GM23338 (cell line): ENCODE measurements at regions not wholly inside any gene's neighbourhood (a gene's known extent, or its start where the extent isn't known, plus 50 kb on each side); places are given as distances from the start of the nearest gene placed in this dataset.

ENCODE experiments used
- ATAC-seq: fragments of 200-7000 bp; cut with Tn5 transposase; 3 replicates; pipeline ENCODE4 v1.9.1; 2020
- DNase-seq: peaks from one replicate; pipeline ENCODE4 v3.0.0-alpha.2; 2015; ENCODE audit warnings: low spot score
- H2AFZ ChIP-seq: fragments of 200-600 bp; sonication (generic); 2 replicates; pipeline ENCODE4 v1.8.0; 2016; ENCODE audit warnings: antibody characterized with exemption, mild to moderate bottlenecking, moderate library complexity
- H3F3A ChIP-seq: fragments of 200-600 bp; sonication (generic); replicated peaks from 2 replicates; pipeline ENCODE4 v1.8.0; 2017; ENCODE audit warnings: antibody characterized with exemption, mixed run types, low read depth
- H3K27ac ChIP-seq: fragments of 200-600 bp; sonication (generic); 2 replicates; pipeline ENCODE4 v1.6.1; 2016; ENCODE audit warnings: low read depth
- H3K27me3 ChIP-seq: fragments of 200-600 bp; sonication (generic); 2 replicates; pipeline ENCODE4 v1.8.0; 2016; ENCODE audit warnings: mild to moderate bottlenecking, mixed run types, moderate library complexity; ENCODE audit not compliant: insufficient read depth
- H3K36me3 ChIP-seq: fragments of 200-600 bp; sonication (generic); 2 replicates; pipeline ENCODE4 v1.8.0; 2016; ENCODE audit warnings: mild to moderate bottlenecking; ENCODE audit not compliant: insufficient read depth
- H3K4me1 ChIP-seq: fragments of 200-600 bp; sonication (generic); 2 replicates; pipeline ENCODE4 v1.8.0; 2016; ENCODE audit warnings: mild to moderate bottlenecking, moderate library complexity; ENCODE audit not compliant: insufficient read depth
- H3K4me2 ChIP-seq: fragments of 200-600 bp; sonication (generic); 2 replicates; pipeline ENCODE4 v1.7.1; 2017; ENCODE audit warnings: mixed run types
- H3K4me3 ChIP-seq: fragments of 200-600 bp; sonication (generic); 2 replicates; pipeline ENCODE4 v1.6.1; 2016; ENCODE audit warnings: mixed run types
- H3K79me2 ChIP-seq: fragments of 200-600 bp; sonication (generic); replicated peaks from 2 replicates; pipeline ENCODE4 v1.8.0; 2017; ENCODE audit warnings: mild to moderate bottlenecking; ENCODE audit not compliant: insufficient read depth
- H3K9me2 ChIP-seq: fragments of 200-600 bp; sonication (generic); 2 replicates; pipeline ENCODE4 v1.8.0; 2017; ENCODE audit not compliant: insufficient read depth
- H4K20me1 ChIP-seq: fragments of 200-600 bp; sonication (generic); replicated peaks from 2 replicates; pipeline ENCODE4 v1.8.0; 2017; ENCODE audit warnings: mild to moderate bottlenecking; ENCODE audit not compliant: insufficient read depth
- H3K27ac Mint-ChIP-seq: 2 replicates; pipeline ENCODE4 v1.8.0; 2020; ENCODE audit warnings: inconsistent platforms, mild to moderate bottlenecking, moderate library complexity, mixed read lengths
- H3K27me3 Mint-ChIP-seq: 3 replicates; pipeline ENCODE4 v1.8.0; 2022; ENCODE audit warnings: low read depth, mild to moderate bottlenecking, moderate library complexity, mixed read lengths, inconsistent platforms; ENCODE audit not compliant: insufficient read depth, poor library complexity
- H3K36me3 Mint-ChIP-seq: 3 replicates; pipeline ENCODE4 v1.8.0; 2021; ENCODE audit warnings: low read depth, mild to moderate bottlenecking, inconsistent platforms, moderate library complexity, mixed read lengths
- H3K4me1 Mint-ChIP-seq: 3 replicates; pipeline ENCODE4 v1.8.0; 2020; ENCODE audit warnings: mild to moderate bottlenecking, inconsistent platforms, mixed read lengths
- H3K4me3 Mint-ChIP-seq: 3 replicates; pipeline ENCODE4 v1.8.0; 2021; ENCODE audit warnings: moderate library complexity, mild to moderate bottlenecking, inconsistent platforms, mixed read lengths
- H3K9me3 Mint-ChIP-seq: 3 replicates; pipeline ENCODE4 v1.8.0; 2020; ENCODE audit warnings: moderate library complexity, mild to moderate bottlenecking, inconsistent platforms, mixed read lengths
- CREB1 ChIP-seq: fragments of 250-450 bp; sonication (Bioruptor Pico); IDR thresholded peaks from 2 replicates; pipeline ENCODE4 v1.5.0; 2020; ENCODE audit warnings: low read depth, mild to moderate bottlenecking, moderate library complexity
- EZH2phosphoT487 ChIP-seq: fragments of 200-600 bp; sonication (generic); IDR thresholded peaks from one replicate; pipeline ENCODE4 v1.8.1; 2018; ENCODE audit warnings: antibody characterized with exemption; ENCODE audit not compliant: unreplicated experiment
- JUNB ChIP-seq: IDR thresholded peaks from one replicate; pipeline ENCODE4 v1.6.1; 2016; ENCODE audit warnings: antibody characterized with exemption; ENCODE audit not compliant: unreplicated experiment
- NANOG ChIP-seq: IDR thresholded peaks from 2 replicates; pipeline ENCODE4 v1.6.1; 2016; ENCODE audit warnings: antibody characterized with exemption, borderline replicate concordance
- POLR2AphosphoS5 ChIP-seq: IDR thresholded peaks from 2 replicates; pipeline ENCODE4 v1.6.1; 2016; ENCODE audit warnings: antibody characterized with exemption, low read depth
- ZNF114 ChIP-seq: fragments of 250-450 bp; sonication (Bioruptor Pico); IDR thresholded peaks from 2 replicates; pipeline ENCODE4 v1.5.0; 2020; ENCODE audit warnings: mild to moderate bottlenecking, moderate library complexity
- ZNF331 ChIP-seq: fragments of 250-450 bp; sonication (Bioruptor Pico); IDR thresholded peaks from 2 replicates; pipeline ENCODE4 v1.5.0; 2020; ENCODE audit warnings: low read depth, mild to moderate bottlenecking, moderate library complexity
- TF ChIP-seq, protein P1 (sequence below): fragments of 250-450 bp; sonication (Bioruptor Pico); IDR thresholded peaks from 2 replicates; pipeline ENCODE4 v1.5.0; 2020; ENCODE audit warnings: mild to moderate bottlenecking, moderate library complexity
- TF ChIP-seq, protein P2 (sequence below): IDR thresholded peaks from 2 replicates; pipeline ENCODE4 v1.6.1; 2016; ENCODE audit warnings: antibody characterized with exemption
- TF ChIP-seq, protein P3 (sequence below): IDR thresholded peaks from one replicate; pipeline ENCODE4 v1.6.1; 2018; ENCODE audit warnings: antibody characterized with exemption; ENCODE audit not compliant: unreplicated experiment
- TF ChIP-seq, protein P4 (sequence below), 2 experiments: fragments of 200-600 bp in 1 of 2; sonication (generic) in 1 of 2; conservative IDR thresholded peaks; 2 replicates each; pipeline versions ENCODE4 v1.5.1 to v1.6.1; 2016 to 2017; ENCODE audit warnings: antibody characterized with exemption in 2 of 2, low read depth in 2 of 2, mild to moderate bottlenecking in 2 of 2, moderate library complexity in 1 of 2

DNA sequence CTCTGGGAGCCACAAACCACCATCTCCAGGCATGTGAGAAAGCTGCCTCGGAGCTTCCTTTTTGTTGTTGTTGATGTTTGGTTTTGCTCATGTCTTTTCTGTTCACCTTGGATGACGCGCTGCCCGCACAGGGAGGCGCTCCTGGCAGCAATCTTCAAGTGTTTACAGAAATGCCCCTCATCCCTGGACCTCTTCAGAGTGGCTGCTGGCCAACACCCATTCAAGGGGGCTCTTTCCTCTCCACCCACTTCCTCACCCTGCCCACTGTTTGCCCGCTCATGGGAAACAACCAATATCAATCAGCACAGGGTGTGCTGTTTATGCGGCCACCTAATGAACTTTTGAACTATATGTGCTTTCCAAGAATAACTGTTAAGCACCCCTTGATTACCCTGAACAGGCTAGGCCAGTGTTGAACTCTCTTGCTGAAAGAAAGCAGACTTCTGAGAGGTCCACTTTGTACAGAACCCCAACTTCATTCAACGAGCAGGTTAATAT, 355.1 kb upstream of the CLNK start:
- Histone ChIP-seq H3K27ac (no peak overlapping the region), H3K36me3 (no peaks in the 10 kb centered on the region), H3F3A (no peaks in the 10 kb centered on the region), H3K27me3 (no peaks in the 10 kb centered on the region), H3K4me3 (no peak overlapping the region), H2AFZ (no peak overlapping the region), H3K9me2 (no peaks in the 10 kb centered on the region), H4K20me1 (no peaks in the 10 kb centered on the region), H3K4me2 (no peak overlapping the region), H3K4me1 (no peaks in the 10 kb centered on the region), H3K79me2 (no peaks in the 10 kb centered on the region)
- no peak overlapping the region for H3K27ac Mint-ChIP-seq
- TF ChIP-seq EZH2phosphoT487: no peak
- no peak for TF ChIP-seq JUNB
- TF ChIP-seq, protein P1, sequence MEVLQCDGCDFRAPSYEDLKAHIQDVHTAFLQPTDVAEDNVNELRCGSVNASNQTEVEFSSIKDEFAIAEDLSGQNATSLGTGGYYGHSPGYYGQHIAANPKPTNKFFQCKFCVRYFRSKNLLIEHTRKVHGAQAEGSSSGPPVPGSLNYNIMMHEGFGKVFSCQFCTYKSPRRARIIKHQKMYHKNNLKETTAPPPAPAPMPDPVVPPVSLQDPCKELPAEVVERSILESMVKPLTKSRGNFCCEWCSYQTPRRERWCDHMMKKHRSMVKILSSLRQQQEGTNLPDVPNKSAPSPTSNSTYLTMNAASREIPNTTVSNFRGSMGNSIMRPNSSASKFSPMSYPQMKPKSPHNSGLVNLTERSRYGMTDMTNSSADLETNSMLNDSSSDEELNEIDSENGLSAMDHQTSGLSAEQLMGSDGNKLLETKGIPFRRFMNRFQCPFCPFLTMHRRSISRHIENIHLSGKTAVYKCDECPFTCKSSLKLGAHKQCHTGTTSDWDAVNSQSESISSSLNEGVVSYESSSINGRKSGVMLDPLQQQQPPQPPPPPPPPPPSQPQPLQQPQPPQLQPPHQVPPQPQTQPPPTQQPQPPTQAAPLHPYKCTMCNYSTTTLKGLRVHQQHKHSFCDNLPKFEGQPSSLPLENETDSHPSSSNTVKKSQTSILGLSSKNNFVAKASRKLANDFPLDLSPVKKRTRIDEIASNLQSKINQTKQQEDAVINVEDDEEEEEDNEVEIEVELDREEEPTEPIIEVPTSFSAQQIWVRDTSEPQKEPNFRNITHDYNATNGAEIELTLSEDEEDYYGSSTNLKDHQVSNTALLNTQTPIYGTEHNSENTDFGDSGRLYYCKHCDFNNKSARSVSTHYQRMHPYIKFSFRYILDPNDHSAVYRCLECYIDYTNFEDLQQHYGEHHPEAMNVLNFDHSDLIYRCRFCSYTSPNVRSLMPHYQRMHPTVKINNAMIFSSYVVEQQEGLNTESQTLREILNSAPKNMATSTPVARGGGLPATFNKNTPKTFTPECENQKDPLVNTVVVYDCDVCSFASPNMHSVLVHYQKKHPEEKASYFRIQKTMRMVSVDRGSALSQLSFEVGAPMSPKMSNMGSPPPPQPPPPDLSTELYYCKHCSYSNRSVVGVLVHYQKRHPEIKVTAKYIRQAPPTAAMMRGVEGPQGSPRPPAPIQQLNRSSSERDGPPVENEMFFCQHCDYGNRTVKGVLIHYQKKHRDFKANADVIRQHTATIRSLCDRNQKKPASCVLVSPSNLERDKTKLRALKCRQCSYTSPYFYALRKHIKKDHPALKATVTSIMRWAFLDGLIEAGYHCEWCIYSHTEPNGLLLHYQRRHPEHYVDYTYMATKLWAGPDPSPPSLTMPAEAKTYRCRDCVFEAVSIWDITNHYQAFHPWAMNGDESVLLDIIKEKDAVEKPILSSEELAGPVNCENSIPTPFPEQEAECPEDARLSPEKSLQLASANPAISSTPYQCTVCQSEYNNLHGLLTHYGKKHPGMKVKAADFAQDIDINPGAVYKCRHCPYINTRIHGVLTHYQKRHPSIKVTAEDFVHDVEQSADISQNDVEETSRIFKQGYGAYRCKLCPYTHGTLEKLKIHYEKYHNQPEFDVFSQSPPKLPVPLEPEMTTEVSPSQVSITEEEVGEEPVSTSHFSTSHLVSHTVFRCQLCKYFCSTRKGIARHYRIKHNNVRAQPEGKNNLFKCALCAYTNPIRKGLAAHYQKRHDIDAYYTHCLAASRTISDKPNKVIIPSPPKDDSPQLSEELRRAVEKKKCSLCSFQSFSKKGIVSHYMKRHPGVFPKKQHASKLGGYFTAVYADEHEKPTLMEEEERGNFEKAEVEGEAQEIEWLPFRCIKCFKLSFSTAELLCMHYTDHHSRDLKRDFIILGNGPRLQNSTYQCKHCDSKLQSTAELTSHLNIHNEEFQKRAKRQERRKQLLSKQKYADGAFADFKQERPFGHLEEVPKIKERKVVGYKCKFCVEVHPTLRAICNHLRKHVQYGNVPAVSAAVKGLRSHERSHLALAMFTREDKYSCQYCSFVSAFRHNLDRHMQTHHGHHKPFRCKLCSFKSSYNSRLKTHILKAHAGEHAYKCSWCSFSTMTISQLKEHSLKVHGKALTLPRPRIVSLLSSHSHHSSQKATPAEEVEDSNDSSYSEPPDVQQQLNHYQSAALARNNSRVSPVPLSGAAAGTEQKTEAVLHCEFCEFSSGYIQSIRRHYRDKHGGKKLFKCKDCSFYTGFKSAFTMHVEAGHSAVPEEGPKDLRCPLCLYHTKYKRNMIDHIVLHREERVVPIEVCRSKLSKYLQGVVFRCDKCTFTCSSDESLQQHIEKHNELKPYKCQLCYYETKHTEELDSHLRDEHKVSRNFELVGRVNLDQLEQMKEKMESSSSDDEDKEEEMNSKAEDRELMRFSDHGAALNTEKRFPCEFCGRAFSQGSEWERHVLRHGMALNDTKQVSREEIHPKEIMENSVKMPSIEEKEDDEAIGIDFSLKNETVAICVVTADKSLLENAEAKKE: no peak
- TF ChIP-seq, protein P2, sequence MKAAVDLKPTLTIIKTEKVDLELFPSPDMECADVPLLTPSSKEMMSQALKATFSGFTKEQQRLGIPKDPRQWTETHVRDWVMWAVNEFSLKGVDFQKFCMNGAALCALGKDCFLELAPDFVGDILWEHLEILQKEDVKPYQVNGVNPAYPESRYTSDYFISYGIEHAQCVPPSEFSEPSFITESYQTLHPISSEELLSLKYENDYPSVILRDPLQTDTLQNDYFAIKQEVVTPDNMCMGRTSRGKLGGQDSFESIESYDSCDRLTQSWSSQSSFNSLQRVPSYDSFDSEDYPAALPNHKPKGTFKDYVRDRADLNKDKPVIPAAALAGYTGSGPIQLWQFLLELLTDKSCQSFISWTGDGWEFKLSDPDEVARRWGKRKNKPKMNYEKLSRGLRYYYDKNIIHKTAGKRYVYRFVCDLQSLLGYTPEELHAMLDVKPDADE: no peak
- TF ChIP-seq CREB1 (CRISPR knock-in tag): no peak
- TF ChIP-seq, protein P3, sequence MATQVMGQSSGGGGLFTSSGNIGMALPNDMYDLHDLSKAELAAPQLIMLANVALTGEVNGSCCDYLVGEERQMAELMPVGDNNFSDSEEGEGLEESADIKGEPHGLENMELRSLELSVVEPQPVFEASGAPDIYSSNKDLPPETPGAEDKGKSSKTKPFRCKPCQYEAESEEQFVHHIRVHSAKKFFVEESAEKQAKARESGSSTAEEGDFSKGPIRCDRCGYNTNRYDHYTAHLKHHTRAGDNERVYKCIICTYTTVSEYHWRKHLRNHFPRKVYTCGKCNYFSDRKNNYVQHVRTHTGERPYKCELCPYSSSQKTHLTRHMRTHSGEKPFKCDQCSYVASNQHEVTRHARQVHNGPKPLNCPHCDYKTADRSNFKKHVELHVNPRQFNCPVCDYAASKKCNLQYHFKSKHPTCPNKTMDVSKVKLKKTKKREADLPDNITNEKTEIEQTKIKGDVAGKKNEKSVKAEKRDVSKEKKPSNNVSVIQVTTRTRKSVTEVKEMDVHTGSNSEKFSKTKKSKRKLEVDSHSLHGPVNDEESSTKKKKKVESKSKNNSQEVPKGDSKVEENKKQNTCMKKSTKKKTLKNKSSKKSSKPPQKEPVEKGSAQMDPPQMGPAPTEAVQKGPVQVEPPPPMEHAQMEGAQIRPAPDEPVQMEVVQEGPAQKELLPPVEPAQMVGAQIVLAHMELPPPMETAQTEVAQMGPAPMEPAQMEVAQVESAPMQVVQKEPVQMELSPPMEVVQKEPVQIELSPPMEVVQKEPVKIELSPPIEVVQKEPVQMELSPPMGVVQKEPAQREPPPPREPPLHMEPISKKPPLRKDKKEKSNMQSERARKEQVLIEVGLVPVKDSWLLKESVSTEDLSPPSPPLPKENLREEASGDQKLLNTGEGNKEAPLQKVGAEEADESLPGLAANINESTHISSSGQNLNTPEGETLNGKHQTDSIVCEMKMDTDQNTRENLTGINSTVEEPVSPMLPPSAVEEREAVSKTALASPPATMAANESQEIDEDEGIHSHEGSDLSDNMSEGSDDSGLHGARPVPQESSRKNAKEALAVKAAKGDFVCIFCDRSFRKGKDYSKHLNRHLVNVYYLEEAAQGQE: no peak
- TF ChIP-seq POLR2AphosphoS5: no peak
- no peak for TF ChIP-seq NANOG
- no peak for TF ChIP-seq ZNF331 (CRISPR knock-in tag)
- TF ChIP-seq ZNF114 (CRISPR knock-in tag): no peak
- TF ChIP-seq, protein P4, sequence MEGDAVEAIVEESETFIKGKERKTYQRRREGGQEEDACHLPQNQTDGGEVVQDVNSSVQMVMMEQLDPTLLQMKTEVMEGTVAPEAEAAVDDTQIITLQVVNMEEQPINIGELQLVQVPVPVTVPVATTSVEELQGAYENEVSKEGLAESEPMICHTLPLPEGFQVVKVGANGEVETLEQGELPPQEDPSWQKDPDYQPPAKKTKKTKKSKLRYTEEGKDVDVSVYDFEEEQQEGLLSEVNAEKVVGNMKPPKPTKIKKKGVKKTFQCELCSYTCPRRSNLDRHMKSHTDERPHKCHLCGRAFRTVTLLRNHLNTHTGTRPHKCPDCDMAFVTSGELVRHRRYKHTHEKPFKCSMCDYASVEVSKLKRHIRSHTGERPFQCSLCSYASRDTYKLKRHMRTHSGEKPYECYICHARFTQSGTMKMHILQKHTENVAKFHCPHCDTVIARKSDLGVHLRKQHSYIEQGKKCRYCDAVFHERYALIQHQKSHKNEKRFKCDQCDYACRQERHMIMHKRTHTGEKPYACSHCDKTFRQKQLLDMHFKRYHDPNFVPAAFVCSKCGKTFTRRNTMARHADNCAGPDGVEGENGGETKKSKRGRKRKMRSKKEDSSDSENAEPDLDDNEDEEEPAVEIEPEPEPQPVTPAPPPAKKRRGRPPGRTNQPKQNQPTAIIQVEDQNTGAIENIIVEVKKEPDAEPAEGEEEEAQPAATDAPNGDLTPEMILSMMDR (conservative IDR thresholded peaks at IDR 0.05; ENCODE audit: low read depth in 2 of 2): no peak
- peaks cover 2% of the 10 kb centered on the region; the same call in 1 of the 3 replicates for H3K4me1 Mint-ChIP-seq
- H3K4me3 Mint-ChIP-seq: no peak overlapping the region
- no peaks in the 10 kb centered on the region; the same call in 2 of the 3 replicates for H3K9me3 Mint-ChIP-seq
- H3K36me3 Mint-ChIP-seq: no peaks in the 10 kb centered on the region
- DNase-seq (no peak), ATAC-seq (no peak)
- H3K27me3 Mint-ChIP-seq: no peaks in the 10 kb centered on the region
